HepG2 (cell line): ENCODE measurements at regions not wholly inside any gene's neighbourhood (a gene's known extent, or its start where the extent isn't known, plus 50 kb on each side); places are given as distances from the start of the nearest gene placed in this dataset.

Experiments used
- ESRRA ChIP-seq: sonication (generic); formaldehyde crosslinking; IDR thresholded peaks from 2 replicates; pipeline ENCODE4 v1.5.1; 2020; ENCODE audit warnings: mild to moderate bottlenecking, low read depth, missing genetic modification reagents
- GFI1 ChIP-seq: sonication (generic); formaldehyde crosslinking; IDR thresholded peaks from 2 replicates; pipeline ENCODE4 v1.5.0; 2020; ENCODE audit warnings: missing genetic modification reagents, mild to moderate bottlenecking, borderline replicate concordance
- HNRNPUL1 ChIP-seq: fragments of 200-400 bp; formaldehyde crosslinking; IDR thresholded peaks from 2 replicates; pipeline ENCODE4 v1.6.1; 2017; ENCODE audit warnings: low read depth, mild to moderate bottlenecking, low read length, moderate library complexity
- IRF2 ChIP-seq: IDR thresholded peaks from 2 replicates; pipeline ENCODE4 v1.6.1; 2018; ENCODE audit warnings: missing genetic modification reagents, missing compliant biosample characterization
- PHF8 ChIP-seq: sonication (generic); formaldehyde crosslinking; IDR thresholded peaks from 2 replicates; pipeline ENCODE4 v1.5.0; 2020; ENCODE audit warnings: missing genetic modification reagents
- SIN3B ChIP-seq: fragments of 150-350 bp; IDR thresholded peaks from 2 replicates; pipeline ENCODE4 v1.6.1; 2014; ENCODE audit warnings: low read length
- ZNF556 ChIP-seq: sonication (generic); formaldehyde crosslinking; IDR thresholded peaks from 2 replicates; pipeline ENCODE4 v1.4.0; 2020; ENCODE audit warnings: mild to moderate bottlenecking, missing genetic modification reagents, borderline replicate concordance
- TF ChIP-seq, protein P1 (sequence below): sonication (generic); formaldehyde crosslinking; IDR thresholded peaks from 2 replicates; pipeline ENCODE4 v1.5.0; 2020; ENCODE audit warnings: mild to moderate bottlenecking, missing genetic modification reagents, borderline replicate concordance
- TF ChIP-seq, protein P2 (sequence below): sonication (generic); formaldehyde crosslinking; IDR thresholded peaks from 2 replicates; pipeline ENCODE4 v1.4.0; 2020; ENCODE audit warnings: mild to moderate bottlenecking, missing genetic modification reagents
- TF ChIP-seq, protein P3 (sequence below): sonication (generic); formaldehyde crosslinking; IDR thresholded peaks from 2 replicates; pipeline ENCODE4 v1.4.0; 2020; ENCODE audit warnings: missing genetic modification reagents, mild to moderate bottlenecking, borderline replicate concordance
- TF ChIP-seq, protein P4 (sequence below): sonication (generic); formaldehyde crosslinking; IDR thresholded peaks from 2 replicates; pipeline ENCODE4 v1.9.0; 2021; ENCODE audit warnings: missing genetic modification reagents, borderline replicate concordance

DNA sequence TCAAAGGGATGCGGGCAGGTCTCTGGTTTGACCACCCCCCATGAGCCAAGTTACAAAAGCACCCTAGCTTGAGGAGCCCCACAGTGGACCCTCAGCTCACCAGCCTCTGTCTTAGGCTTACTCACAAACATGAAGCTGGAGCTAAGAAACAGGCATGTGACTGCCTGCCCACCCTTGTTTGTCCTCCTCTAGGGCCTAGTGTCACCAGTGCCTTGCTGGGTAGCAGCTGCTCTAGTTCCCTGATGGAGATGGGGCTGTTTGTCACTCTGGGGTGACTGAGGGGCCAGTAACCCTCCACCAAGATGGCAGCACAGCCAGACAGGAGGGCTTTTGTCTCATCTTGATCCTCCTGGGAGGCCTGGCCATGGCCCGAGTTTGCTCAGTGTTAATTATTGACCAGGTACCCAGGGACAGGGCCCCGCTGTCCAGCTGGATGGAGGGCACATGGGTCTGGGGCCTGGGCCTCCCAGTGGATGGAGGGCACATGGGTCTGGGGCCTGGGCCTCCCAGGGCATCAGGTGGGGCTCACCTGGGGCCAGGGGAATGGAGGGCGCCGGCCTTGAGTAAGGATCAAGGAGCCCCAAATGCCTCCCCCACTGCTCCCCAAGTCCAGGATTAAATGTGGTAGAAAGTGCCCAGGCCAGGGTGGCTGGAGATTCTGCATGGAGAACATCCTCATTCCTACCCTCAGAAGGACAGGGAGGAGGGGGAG lies 185.9 kb upstream of the HAAO start (continued):
- TF ChIP-seq, protein P1, sequence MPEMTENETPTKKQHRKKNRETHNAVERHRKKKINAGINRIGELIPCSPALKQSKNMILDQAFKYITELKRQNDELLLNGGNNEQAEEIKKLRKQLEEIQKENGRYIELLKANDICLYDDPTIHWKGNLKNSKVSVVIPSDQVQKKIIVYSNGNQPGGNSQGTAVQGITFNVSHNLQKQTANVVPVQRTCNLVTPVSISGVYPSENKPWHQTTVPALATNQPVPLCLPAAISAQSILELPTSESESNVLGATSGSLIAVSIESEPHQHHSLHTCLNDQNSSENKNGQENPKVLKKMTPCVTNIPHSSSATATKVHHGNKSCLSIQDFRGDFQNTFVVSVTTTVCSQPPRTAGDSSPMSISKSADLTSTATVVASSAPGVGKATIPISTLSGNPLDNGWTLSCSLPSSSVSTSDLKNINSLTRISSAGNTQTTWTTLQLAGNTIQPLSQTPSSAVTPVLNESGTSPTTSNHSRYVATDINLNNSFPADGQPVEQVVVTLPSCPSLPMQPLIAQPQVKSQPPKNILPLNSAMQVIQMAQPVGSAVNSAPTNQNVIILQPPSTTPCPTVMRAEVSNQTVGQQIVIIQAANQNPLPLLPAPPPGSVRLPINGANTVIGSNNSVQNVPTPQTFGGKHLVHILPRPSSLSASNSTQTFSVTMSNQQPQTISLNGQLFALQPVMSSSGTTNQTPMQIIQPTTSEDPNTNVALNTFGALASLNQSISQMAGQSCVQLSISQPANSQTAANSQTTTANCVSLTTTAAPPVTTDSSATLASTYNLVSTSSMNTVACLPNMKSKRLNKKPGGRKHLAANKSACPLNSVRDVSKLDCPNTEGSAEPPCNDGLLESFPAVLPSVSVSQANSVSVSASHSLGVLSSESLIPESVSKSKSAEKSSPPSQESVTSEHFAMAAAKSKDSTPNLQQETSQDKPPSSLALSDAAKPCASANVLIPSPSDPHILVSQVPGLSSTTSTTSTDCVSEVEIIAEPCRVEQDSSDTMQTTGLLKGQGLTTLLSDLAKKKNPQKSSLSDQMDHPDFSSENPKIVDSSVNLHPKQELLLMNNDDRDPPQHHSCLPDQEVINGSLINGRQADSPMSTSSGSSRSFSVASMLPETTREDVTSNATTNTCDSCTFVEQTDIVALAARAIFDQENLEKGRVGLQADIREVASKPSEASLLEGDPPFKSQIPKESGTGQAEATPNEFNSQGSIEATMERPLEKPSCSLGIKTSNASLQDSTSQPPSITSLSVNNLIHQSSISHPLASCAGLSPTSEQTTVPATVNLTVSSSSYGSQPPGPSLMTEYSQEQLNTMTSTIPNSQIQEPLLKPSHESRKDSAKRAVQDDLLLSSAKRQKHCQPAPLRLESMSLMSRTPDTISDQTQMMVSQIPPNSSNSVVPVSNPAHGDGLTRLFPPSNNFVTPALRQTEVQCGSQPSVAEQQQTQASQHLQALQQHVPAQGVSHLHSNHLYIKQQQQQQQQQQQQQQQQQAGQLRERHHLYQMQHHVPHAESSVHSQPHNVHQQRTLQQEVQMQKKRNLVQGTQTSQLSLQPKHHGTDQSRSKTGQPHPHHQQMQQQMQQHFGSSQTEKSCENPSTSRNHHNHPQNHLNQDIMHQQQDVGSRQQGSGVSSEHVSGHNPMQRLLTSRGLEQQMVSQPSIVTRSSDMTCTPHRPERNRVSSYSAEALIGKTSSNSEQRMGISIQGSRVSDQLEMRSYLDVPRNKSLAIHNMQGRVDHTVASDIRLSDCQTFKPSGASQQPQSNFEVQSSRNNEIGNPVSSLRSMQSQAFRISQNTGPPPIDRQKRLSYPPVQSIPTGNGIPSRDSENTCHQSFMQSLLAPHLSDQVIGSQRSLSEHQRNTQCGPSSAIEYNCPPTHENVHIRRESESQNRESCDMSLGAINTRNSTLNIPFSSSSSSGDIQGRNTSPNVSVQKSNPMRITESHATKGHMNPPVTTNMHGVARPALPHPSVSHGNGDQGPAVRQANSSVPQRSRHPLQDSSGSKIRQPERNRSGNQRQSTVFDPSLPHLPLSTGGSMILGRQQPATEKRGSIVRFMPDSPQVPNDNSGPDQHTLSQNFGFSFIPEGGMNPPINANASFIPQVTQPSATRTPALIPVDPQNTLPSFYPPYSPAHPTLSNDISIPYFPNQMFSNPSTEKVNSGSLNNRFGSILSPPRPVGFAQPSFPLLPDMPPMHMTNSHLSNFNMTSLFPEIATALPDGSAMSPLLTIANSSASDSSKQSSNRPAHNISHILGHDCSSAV (CRISPR knock-in tag): peak; percentile 29; the same call in 1 of the 2 replicates
- peak; percentile 86 for TF ChIP-seq IRF2 (CRISPR knock-in tag)
- TF ChIP-seq, protein P2, sequence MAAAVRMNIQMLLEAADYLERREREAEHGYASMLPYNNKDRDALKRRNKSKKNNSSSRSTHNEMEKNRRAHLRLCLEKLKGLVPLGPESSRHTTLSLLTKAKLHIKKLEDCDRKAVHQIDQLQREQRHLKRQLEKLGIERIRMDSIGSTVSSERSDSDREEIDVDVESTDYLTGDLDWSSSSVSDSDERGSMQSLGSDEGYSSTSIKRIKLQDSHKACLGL (CRISPR knock-in tag): peak; percentile 64; the same call in 1 of the 2 replicates
- TF ChIP-seq ESRRA (CRISPR knock-in tag): peak; percentile 70; the same call in 1 of the 2 replicates
- TF ChIP-seq SIN3B: no peak
- peak; percentile 93 for TF ChIP-seq ZNF556 (CRISPR knock-in tag)
- TF ChIP-seq, protein P3, sequence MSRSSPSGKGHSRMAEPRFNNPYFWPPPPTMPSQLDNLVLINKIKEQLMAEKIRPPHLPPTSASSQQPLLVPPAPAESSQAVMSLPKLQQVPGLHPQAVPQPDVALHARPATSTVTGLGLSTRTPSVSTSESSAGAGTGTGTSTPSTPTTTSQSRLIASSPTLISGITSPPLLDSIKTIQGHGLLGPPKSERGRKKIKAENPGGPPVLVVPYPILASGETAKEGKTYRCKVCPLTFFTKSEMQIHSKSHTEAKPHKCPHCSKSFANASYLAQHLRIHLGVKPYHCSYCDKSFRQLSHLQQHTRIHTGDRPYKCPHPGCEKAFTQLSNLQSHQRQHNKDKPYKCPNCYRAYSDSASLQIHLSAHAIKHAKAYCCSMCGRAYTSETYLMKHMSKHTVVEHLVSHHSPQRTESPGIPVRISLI (CRISPR knock-in tag): peak; percentile 89
- peak; percentile 62; the same call in 1 of the 2 replicates for TF ChIP-seq HNRNPUL1
- TF ChIP-seq, protein P4, sequence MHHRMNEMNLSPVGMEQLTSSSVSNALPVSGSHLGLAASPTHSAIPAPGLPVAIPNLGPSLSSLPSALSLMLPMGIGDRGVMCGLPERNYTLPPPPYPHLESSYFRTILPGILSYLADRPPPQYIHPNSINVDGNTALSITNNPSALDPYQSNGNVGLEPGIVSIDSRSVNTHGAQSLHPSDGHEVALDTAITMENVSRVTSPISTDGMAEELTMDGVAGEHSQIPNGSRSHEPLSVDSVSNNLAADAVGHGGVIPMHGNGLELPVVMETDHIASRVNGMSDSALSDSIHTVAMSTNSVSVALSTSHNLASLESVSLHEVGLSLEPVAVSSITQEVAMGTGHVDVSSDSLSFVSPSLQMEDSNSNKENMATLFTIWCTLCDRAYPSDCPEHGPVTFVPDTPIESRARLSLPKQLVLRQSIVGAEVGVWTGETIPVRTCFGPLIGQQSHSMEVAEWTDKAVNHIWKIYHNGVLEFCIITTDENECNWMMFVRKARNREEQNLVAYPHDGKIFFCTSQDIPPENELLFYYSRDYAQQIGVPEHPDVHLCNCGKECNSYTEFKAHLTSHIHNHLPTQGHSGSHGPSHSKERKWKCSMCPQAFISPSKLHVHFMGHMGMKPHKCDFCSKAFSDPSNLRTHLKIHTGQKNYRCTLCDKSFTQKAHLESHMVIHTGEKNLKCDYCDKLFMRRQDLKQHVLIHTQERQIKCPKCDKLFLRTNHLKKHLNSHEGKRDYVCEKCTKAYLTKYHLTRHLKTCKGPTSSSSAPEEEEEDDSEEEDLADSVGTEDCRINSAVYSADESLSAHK (CRISPR knock-in tag): no peak
- TF ChIP-seq GFI1 (CRISPR knock-in tag): peak; percentile 76
- peak; percentile 76 for TF ChIP-seq PHF8 (CRISPR knock-in tag)
